ENCODE measurements at regions not wholly inside any gene's neighbourhood (a gene's known extent, or its start where the extent isn't known, plus 50 kb on each side); places are given as distances from the start of the nearest gene placed in this dataset.
A peak's percentile ranks its signal among the peaks of the same experiment; 100 is the strongest.

DNA sequence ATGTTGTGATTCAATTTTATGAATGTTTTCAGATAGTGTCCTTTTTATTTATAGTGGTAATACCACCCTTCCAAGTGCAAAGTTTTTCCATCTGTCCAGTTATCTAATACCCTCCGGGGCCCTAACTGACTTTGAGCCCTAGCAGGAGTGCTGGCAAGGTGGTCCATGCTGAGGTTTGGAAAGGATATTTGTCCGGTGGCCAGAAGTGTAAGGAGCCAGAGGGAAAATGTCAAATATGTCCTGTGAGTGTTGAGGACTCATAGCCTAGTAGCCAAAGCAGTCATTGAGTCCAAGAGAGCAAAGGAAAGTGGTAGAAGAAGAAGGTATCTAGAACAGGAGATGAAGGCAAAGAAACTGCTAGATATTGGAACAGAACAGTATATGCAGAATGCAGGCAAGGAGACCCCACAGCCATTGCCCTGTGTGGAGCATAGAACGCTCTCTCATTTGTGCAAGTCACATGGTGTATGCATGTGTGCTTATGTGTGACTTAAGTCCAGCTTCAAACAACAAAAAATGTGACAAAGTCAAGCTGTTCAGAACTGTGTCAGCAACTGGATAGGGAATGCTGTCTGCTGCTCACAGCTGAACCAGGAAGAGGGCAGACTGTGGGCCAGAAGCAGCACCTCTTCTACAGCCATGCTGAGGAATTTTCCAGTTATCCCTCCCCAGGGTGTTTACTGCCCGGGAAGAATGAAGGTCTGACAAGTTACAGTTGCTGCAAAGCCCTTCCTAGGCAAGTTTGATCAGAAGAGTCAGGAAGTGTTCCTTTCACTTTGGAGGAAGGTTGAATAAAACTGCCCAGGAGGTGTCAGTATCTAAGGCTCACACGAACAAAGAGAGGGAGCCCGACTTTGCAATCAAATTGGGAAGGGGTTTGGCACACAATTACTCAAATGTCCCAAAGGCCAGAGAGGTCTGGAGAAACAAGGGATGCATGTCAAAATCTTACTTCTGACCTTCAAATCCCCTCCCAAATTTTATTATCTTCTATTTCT lies 463.3 kb upstream of the DMAC1 start:
- Histone ChIP-seq H3K27ac (ENCODE audit: low read depth in 1 of 2, low read length in 1 of 2) (peak overlapping the region in 1 of 2 donors; percentile 6), H3K9ac (ENCODE audit: insufficient read depth in 1 of 2, low read length in 2 of 2) (no peak overlapping the region), H3K4me3 (no peak overlapping the region), H3K9me3 (ENCODE audit: control insufficient read depth in 4 of 4, insufficient read depth in 3 of 4, low read length in 3 of 4) (peaks cover 0 to 2% (median 0%) of the 10 kb centered on the region in 4 donors), H3K27me3 (ENCODE audit: control insufficient read depth in 3 of 3, insufficient read depth in 3 of 3, low read length in 2 of 3) (no peaks in the 10 kb centered on the region), H3K36me3 (ENCODE audit: control insufficient read depth in 4 of 4, insufficient read depth in 4 of 4, low read length in 4 of 4) (no peaks in the 10 kb centered on the region), H3K4me1 (ENCODE audit: control insufficient read depth in 5 of 5, insufficient read depth in 5 of 5, low read length in 5 of 5) (peaks cover 0 to 52% (median 8%) of the 10 kb centered on the region in 5 donors)
- DNase-seq (peak; percentile 48 to 89 (median 83)), ATAC-seq (ENCODE audit: insufficient read depth, low FRiP score) (no peak)
- 60 to 73% methylated on average over 6 of the region's 6 CpGs for WGBS, 2 donors
- TF ChIP-seq, protein P1, sequence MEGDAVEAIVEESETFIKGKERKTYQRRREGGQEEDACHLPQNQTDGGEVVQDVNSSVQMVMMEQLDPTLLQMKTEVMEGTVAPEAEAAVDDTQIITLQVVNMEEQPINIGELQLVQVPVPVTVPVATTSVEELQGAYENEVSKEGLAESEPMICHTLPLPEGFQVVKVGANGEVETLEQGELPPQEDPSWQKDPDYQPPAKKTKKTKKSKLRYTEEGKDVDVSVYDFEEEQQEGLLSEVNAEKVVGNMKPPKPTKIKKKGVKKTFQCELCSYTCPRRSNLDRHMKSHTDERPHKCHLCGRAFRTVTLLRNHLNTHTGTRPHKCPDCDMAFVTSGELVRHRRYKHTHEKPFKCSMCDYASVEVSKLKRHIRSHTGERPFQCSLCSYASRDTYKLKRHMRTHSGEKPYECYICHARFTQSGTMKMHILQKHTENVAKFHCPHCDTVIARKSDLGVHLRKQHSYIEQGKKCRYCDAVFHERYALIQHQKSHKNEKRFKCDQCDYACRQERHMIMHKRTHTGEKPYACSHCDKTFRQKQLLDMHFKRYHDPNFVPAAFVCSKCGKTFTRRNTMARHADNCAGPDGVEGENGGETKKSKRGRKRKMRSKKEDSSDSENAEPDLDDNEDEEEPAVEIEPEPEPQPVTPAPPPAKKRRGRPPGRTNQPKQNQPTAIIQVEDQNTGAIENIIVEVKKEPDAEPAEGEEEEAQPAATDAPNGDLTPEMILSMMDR (IDR thresholded peaks at IDR 0.05; ENCODE audit: control extremely low read depth, extremely low read depth), result no peak

DNA sequence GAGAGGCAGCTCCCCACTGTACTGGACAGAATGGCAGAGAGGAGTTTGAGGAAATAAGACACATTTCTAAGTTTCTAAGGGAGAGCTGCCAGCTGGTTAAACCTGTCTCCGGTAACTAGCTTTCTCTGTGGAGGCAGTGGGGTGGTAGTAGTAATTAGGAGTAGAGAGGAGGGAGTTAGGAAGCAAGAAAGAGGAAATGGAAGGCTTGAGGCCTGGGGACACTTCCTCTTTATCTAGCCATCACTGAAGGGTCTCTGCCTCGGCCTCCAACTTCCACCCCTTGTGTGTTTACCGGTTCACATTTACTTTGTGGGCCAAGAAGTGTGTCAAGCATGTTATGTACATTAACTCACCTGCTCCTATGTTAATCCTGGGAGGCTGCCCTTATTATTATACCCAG lies 462.2 kb upstream of the DMAC1 start:
- no peak for DNase-seq
- peaks cover 0 to 2% (median 0%) of the 10 kb centered on the region in 4 donors for H3K9me3 ChIP-seq (ENCODE audit: control insufficient read depth in 4 of 4, insufficient read depth in 3 of 4, low read length in 3 of 4)
- H3K4me1 ChIP-seq (ENCODE audit: control insufficient read depth in 5 of 5, insufficient read depth in 5 of 5, low read length in 5 of 5), result peaks cover 0 to 40% (median 5%) of the 10 kb centered on the region in 5 donors
- TF ChIP-seq, protein P1 (IDR thresholded peaks at IDR 0.05; ENCODE audit: control extremely low read depth, extremely low read depth), result no peak
- H3K27me3 ChIP-seq (ENCODE audit: control insufficient read depth in 3 of 3, insufficient read depth in 3 of 3, low read length in 2 of 3), result no peaks in the 10 kb centered on the region
- H3K4me3 ChIP-seq, result no peak overlapping the region
- WGBS, 2 donors, result 53 to 72% methylated on average over 3 of the region's 3 CpGs
- no peak for ATAC-seq (ENCODE audit: insufficient read depth, low FRiP score)
- no peak overlapping the region for H3K27ac ChIP-seq (ENCODE audit: low read depth in 1 of 2, low read length in 1 of 2)
- H3K9ac ChIP-seq (ENCODE audit: insufficient read depth in 1 of 2, low read length in 2 of 2), result no peak overlapping the region
- no peaks in the 10 kb centered on the region for H3K36me3 ChIP-seq (ENCODE audit: control insufficient read depth in 4 of 4, insufficient read depth in 4 of 4, low read length in 4 of 4)

DNA sequence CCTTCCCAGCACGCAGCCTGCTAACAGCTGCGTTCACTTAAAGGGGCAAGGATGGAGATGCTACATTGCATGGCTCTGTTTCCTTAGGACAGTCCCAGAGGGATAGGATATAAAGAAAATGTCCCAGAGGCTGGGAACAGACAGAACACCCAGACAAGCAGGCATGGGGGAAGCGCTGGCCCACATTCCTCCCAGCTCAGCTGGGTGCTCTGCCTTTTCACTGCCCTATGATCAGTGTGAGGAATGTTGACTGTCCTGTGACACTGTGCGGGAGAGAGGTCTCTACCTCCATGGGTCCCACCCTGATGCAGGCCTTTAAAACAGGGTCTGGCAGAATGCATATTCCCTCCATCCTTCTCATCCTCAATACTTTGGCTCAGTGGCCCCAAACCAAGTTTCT lies 459.4 kb upstream of the DMAC1 start:
- H3K9me3 ChIP-seq (ENCODE audit: control insufficient read depth in 4 of 4, insufficient read depth in 3 of 4, low read length in 3 of 4), result peaks cover 0 to 2% (median 0%) of the 10 kb centered on the region in 4 donors
- 94 to 96% methylated on average over 4 of the region's 4 CpGs for WGBS, 2 donors
- H3K4me3 ChIP-seq, result no peak overlapping the region
- no peaks in the 10 kb centered on the region for H3K27me3 ChIP-seq (ENCODE audit: control insufficient read depth in 3 of 3, insufficient read depth in 3 of 3, low read length in 2 of 3)
- peaks cover 0 to 14% (median 5%) of the 10 kb centered on the region in 5 donors for H3K4me1 ChIP-seq (ENCODE audit: control insufficient read depth in 5 of 5, insufficient read depth in 5 of 5, low read length in 5 of 5)
- TF ChIP-seq, protein P1 (IDR thresholded peaks at IDR 0.05; ENCODE audit: control extremely low read depth, extremely low read depth), result no peak
- ATAC-seq (ENCODE audit: insufficient read depth, low FRiP score) (no peak), DNase-seq (no peak)
- H3K9ac ChIP-seq (ENCODE audit: insufficient read depth in 1 of 2, low read length in 2 of 2), result no peak overlapping the region
- H3K36me3 ChIP-seq (ENCODE audit: control insufficient read depth in 4 of 4, insufficient read depth in 4 of 4, low read length in 4 of 4), result no peaks in the 10 kb centered on the region
- H3K27ac ChIP-seq (ENCODE audit: low read depth in 1 of 2, low read length in 1 of 2), result no peak overlapping the region

All from lung (tissue), 11 donors.